ENCODE measurements at regions not wholly inside any gene's neighbourhood (a gene's known extent, or its start where the extent isn't known, plus 50 kb on each side); places are given as distances from the start of the nearest gene placed in this dataset.

DNA sequence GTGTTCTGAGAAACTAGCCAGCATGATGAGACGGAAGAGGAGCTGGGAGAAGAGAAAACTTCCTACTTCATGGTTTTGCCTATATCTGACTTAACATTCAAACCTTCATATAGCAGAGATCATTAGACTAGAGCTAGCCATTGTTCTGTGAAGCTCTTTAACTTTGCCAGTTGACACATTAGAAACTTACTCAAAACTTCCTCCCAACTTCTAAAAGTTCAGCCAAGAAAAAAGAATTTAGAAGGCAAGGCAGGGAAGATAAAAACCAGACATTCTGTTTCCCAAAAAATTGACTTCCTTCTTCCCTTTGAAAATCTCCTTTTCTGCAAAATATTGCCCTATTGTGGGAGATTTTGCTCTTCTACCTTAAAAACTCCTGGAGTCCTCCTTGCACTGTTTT, 134.8 kb upstream of the UST start:
- H3K4me1 ChIP-seq (ENCODE audit: control insufficient read depth in 2 of 3, insufficient read depth in 2 of 3, low read depth in 1 of 3, low read length in 3 of 3), result no peaks in the 10 kb centered on the region
- DNase-seq (no peak), FAIRE-seq (no peak)
- TF ChIP-seq, protein P1, sequence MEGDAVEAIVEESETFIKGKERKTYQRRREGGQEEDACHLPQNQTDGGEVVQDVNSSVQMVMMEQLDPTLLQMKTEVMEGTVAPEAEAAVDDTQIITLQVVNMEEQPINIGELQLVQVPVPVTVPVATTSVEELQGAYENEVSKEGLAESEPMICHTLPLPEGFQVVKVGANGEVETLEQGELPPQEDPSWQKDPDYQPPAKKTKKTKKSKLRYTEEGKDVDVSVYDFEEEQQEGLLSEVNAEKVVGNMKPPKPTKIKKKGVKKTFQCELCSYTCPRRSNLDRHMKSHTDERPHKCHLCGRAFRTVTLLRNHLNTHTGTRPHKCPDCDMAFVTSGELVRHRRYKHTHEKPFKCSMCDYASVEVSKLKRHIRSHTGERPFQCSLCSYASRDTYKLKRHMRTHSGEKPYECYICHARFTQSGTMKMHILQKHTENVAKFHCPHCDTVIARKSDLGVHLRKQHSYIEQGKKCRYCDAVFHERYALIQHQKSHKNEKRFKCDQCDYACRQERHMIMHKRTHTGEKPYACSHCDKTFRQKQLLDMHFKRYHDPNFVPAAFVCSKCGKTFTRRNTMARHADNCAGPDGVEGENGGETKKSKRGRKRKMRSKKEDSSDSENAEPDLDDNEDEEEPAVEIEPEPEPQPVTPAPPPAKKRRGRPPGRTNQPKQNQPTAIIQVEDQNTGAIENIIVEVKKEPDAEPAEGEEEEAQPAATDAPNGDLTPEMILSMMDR (IDR thresholded peaks at IDR 0.05; ENCODE audit: borderline replicate concordance, extremely low read depth, insufficient read depth), result no peak
- intact Hi-C loops (cut with DNase I), result no loop called here
- no peaks in the 10 kb centered on the region for H3K36me3 ChIP-seq (ENCODE audit: control insufficient read depth in 2 of 3, insufficient read depth in 3 of 3, low read length in 3 of 3)
- no peaks in the 10 kb centered on the region for H3K27me3 ChIP-seq (ENCODE audit: control insufficient read depth, insufficient read depth, low read length)
- no peak overlapping the region for H3K9ac ChIP-seq (ENCODE audit: low read length in 3 of 3)
- H3K27ac ChIP-seq (ENCODE audit: low read depth in 2 of 2, low read length in 2 of 2), result no peak overlapping the region
- no peak overlapping the region for H3K4me3 ChIP-seq (ENCODE audit: low read length in 3 of 3)
- no peaks in the 10 kb centered on the region for H3K9me3 ChIP-seq (ENCODE audit: control insufficient read depth in 2 of 3, insufficient read depth in 1 of 3, low read length in 3 of 3)

- TF ChIP-seq, protein P1 (IDR thresholded peaks at IDR 0.05; ENCODE audit: borderline replicate concordance, extremely low read depth, insufficient read depth), result no peak
- H3K27me3 ChIP-seq (ENCODE audit: control insufficient read depth, insufficient read depth, low read length), result no peaks in the 10 kb centered on the region
- no peak overlapping the region for H3K9ac ChIP-seq (ENCODE audit: low read length in 3 of 3)
- H3K4me1 ChIP-seq (ENCODE audit: control insufficient read depth in 2 of 3, insufficient read depth in 2 of 3, low read depth in 1 of 3, low read length in 3 of 3), result no peaks in the 10 kb centered on the region
- no peaks in the 10 kb centered on the region for H3K9me3 ChIP-seq (ENCODE audit: control insufficient read depth in 2 of 3, insufficient read depth in 1 of 3, low read length in 3 of 3)
- H3K4me3 ChIP-seq (ENCODE audit: low read length in 3 of 3), result no peak overlapping the region
- H3K27ac ChIP-seq (ENCODE audit: low read depth in 2 of 2, low read length in 2 of 2), result no peak overlapping the region
- FAIRE-seq (no peak), DNase-seq (no peak)
- H3K36me3 ChIP-seq (ENCODE audit: control insufficient read depth in 2 of 3, insufficient read depth in 3 of 3, low read length in 3 of 3), result no peaks in the 10 kb centered on the region
- intact Hi-C loops (cut with DNase I), result no loop called here
Measured at GRCh38 chr6:148614602-148615001, 132.2 kb upstream of the UST start.

GRCh38 chr6:148616841-148617240, 130.0 kb upstream of the UST start:
- Histone ChIP-seq H3K27me3 (ENCODE audit: control insufficient read depth, insufficient read depth, low read length) (no peaks in the 10 kb centered on the region), H3K4me1 (ENCODE audit: control insufficient read depth in 2 of 3, insufficient read depth in 2 of 3, low read depth in 1 of 3, low read length in 3 of 3) (no peaks in the 10 kb centered on the region), H3K27ac (ENCODE audit: low read depth in 2 of 2, low read length in 2 of 2) (no peak overlapping the region), H3K9ac (ENCODE audit: low read length in 3 of 3) (no peak overlapping the region), H3K36me3 (ENCODE audit: control insufficient read depth in 2 of 3, insufficient read depth in 3 of 3, low read length in 3 of 3) (no peaks in the 10 kb centered on the region), H3K9me3 (ENCODE audit: control insufficient read depth in 2 of 3, insufficient read depth in 1 of 3, low read length in 3 of 3) (no peaks in the 10 kb centered on the region), H3K4me3 (ENCODE audit: low read length in 3 of 3) (no peak overlapping the region)
- FAIRE-seq, result no peak
- intact Hi-C loops (cut with DNase I), result no loop called here
- TF ChIP-seq, protein P1 (IDR thresholded peaks at IDR 0.05; ENCODE audit: borderline replicate concordance, extremely low read depth, insufficient read depth), result no peak
- DNase-seq, result no peak

DNA sequence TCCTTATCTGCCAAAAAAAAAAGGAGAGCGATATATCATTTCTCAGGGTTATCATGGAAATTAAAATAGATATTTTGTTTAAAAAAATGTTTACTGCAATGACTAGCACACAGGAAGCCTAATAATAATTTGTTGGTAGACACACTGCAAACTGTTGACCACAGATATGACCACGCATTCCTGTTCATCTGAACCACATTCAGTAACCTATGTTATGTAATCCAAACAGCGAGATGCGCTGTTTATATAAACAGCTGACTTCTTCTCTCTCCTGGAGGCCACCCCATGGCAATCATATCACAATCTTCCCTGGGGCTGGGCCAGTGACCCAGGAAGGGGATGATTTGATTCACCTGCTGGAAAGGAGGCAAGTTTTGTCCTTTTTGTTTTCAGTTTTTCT, 129.3 kb upstream of the UST start:
- TF ChIP-seq, protein P1 (IDR thresholded peaks at IDR 0.05; ENCODE audit: borderline replicate concordance, extremely low read depth, insufficient read depth), result no peak
- no peaks in the 10 kb centered on the region for H3K9me3 ChIP-seq (ENCODE audit: control insufficient read depth in 2 of 3, insufficient read depth in 1 of 3, low read length in 3 of 3)
- FAIRE-seq (no peak), DNase-seq (no peak)
- intact Hi-C loops (cut with DNase I), result no loop called here
- H3K9ac ChIP-seq (ENCODE audit: low read length in 3 of 3), result no peak overlapping the region
- H3K27me3 ChIP-seq (ENCODE audit: control insufficient read depth, insufficient read depth, low read length), result no peaks in the 10 kb centered on the region
- no peak overlapping the region for H3K27ac ChIP-seq (ENCODE audit: low read depth in 2 of 2, low read length in 2 of 2)
- H3K4me3 ChIP-seq (ENCODE audit: low read length in 3 of 3), result no peak overlapping the region
- no peaks in the 10 kb centered on the region for H3K36me3 ChIP-seq (ENCODE audit: control insufficient read depth in 2 of 3, insufficient read depth in 3 of 3, low read length in 3 of 3)
- no peaks in the 10 kb centered on the region for H3K4me1 ChIP-seq (ENCODE audit: control insufficient read depth in 2 of 3, insufficient read depth in 2 of 3, low read depth in 1 of 3, low read length in 3 of 3)
